Coronary artery (tissue), 2 donors: ENCODE measurements at regions not wholly inside any gene's neighbourhood (a gene's known extent, or its start where the extent isn't known, plus 50 kb on each side); places are given as distances from the start of the nearest gene placed in this dataset.

Experiments used
- DNase-seq: peaks from one replicate; pipeline ENCODE4 v3.0.0-alpha.2; 2017; ENCODE audit warnings: low spot score
- H3K27ac ChIP-seq, 2 donors: fragments of 200-600 bp; sonication (generic); one replicate each; pipeline ENCODE4 v1.5.1; 2016 to 2019
- H3K4me3 ChIP-seq: fragments of 200-600 bp; sonication (generic); 2 replicates; pipeline ENCODE4 v1.5.1; 2016; ENCODE audit warnings: mild to moderate bottlenecking, moderate library complexity
- CTCF ChIP-seq: fragments of 200-600 bp; sonication (generic); IDR thresholded peaks from one replicate; pipeline ENCODE4 v1.5.1; 2019; ENCODE audit warnings: antibody characterized with exemption

- no peak for TF ChIP-seq CTCF
- no peak overlapping the region for H3K4me3 ChIP-seq
- DNase-seq = no peak
- peak overlapping the region in 1 of 2 donors; percentile 29 for H3K27ac ChIP-seq
Measured at GRCh38 chr15:95845862-95846515, 484.5 kb upstream of the NR2F2 start.

- no peak for DNase-seq
- no peak for TF ChIP-seq CTCF
- H3K27ac ChIP-seq = no peak overlapping the region
Measured at GRCh38 chr15:95848126-95848525, 482.4 kb upstream of the NR2F2 start.

GRCh38 chr15:95850837-95851236, 479.7 kb upstream of the NR2F2 start:
- no peak for DNase-seq
- H3K27ac ChIP-seq = no peak overlapping the region
- no peak overlapping the region for H3K4me3 ChIP-seq
- TF ChIP-seq CTCF = no peak

More at GRCh38 chr15:95848126-95848525, 482.4 kb upstream of the NR2F2 start:
- no peak overlapping the region for H3K4me3 ChIP-seq

DNA sequence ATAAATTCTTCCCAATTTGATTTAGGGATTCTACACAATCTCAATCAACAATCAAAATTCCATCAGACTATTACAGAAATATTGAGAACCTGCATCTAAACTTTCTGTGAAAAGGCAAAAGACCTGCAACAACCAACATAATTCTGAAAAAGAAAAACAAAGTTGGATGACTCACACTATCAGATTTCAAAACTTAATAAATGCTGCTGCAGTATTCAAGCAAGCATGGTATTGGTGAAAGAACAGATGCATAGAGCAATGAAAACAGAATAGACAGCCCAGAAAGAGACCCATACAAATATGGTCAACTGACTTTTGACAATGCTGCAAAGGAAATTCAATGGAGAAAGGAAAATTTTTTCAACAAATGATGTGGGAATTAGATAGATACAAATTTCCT, 477.1 kb upstream of the NR2F2 start:
- TF ChIP-seq CTCF = no peak
- Histone ChIP-seq H3K27ac (no peak overlapping the region), H3K4me3 (no peak overlapping the region)
- DNase-seq = no peak

- TF ChIP-seq CTCF = no peak
- Histone ChIP-seq H3K27ac (peak overlapping the region in 1 of 2 donors; percentile 19), H3K4me3 (no peak overlapping the region)
- no peak for DNase-seq
Measured at GRCh38 chr15:95857124-95857757, 473.3 kb upstream of the NR2F2 start.

- TF ChIP-seq CTCF = no peak
- Histone ChIP-seq H3K27ac (peak overlapping the region in 1 of 2 donors; percentile 19), H3K4me3 (no peak overlapping the region)
- DNase-seq = no peak
Measured at GRCh38 chr15:95857758-95858157, 472.7 kb upstream of the NR2F2 start.

- no peak overlapping the region for H3K4me3 ChIP-seq
- H3K27ac ChIP-seq = no peak overlapping the region
- TF ChIP-seq CTCF = no peak
- no peak for DNase-seq
Measured at GRCh38 chr15:95860406-95860805, 470.1 kb upstream of the NR2F2 start.
